H1 (cell line): ENCODE measurements at regions not wholly inside any gene's neighbourhood (a gene's known extent, or its start where the extent isn't known, plus 50 kb on each side); places are given as distances from the start of the nearest gene placed in this dataset.

Experiments
- CTCF ChIA-PET: fragments of 300-600 bp; sonication (Branson Sonifier 250); formaldehyde crosslinking; loops from one replicate; lab custom pipeline; 2021; ENCODE audit not compliant: partially characterized antibody; lab: Charles Lee
- POLR2A ChIA-PET: fragments of 300-600 bp; sonication (Branson Sonifier 250); formaldehyde crosslinking; loops from one replicate; lab custom pipeline; 2021; ENCODE audit warnings: inconsistent platforms; ENCODE audit not compliant: partially characterized antibody; lab: Charles Lee
- DNase-seq, 2 experiments: peaks; one replicate each; pipeline versions ENCODE4 v3.0.0 to v3.0.0-alpha.2; 2010 to 2022; ENCODE audit warnings: low spot score in 2 of 2, low read depth in 1 of 2, mixed read lengths in 1 of 2
- FAIRE-seq: peaks from 2 replicates; lab custom pipeline; 2011; peaks lifted over from hg19 to GRCh38; lab: Jason Lieb, UNC
- H2AFZ ChIP-seq: 2 replicates; pipeline ENCODE4 v1.8.1; 2012; ENCODE audit warnings: low read length, inconsistent platforms
- H2AK5ac ChIP-seq: 2 replicates; pipeline ENCODE4 v1.6.1; 2013; ENCODE audit warnings: low read depth, low read length
- H2BK120ac ChIP-seq: replicated peaks from 2 replicates; pipeline ENCODE3; 2013; ENCODE audit warnings: low read depth, low read length, inconsistent platforms
- H2BK12ac ChIP-seq: 2 replicates; pipeline ENCODE4 v1.6.1; 2013; ENCODE audit warnings: low read depth, low read length
- H2BK15ac ChIP-seq: 2 replicates; pipeline ENCODE4 v1.6.1; 2013; ENCODE audit warnings: low read length
- H2BK20ac ChIP-seq: 2 replicates; pipeline ENCODE4 v1.6.1; 2013; ENCODE audit warnings: low read length
- H2BK5ac ChIP-seq: 2 replicates; pipeline ENCODE4 v1.6.1; 2013; ENCODE audit warnings: low read depth, low read length
- H3K14ac ChIP-seq: 2 replicates; pipeline ENCODE4 v1.6.1; 2013; ENCODE audit warnings: inconsistent platforms; ENCODE audit not compliant: insufficient read length
- H3K18ac ChIP-seq: 2 replicates; pipeline ENCODE4 v1.6.1; 2013; ENCODE audit warnings: low read length; ENCODE audit errors: extremely low read depth
- H3K23ac ChIP-seq: 2 replicates; pipeline ENCODE4 v1.6.1; 2013; ENCODE audit warnings: inconsistent platforms; ENCODE audit not compliant: insufficient read length
- H3K23me2 ChIP-seq: 2 replicates; pipeline ENCODE4 v1.6.1; 2013; ENCODE audit warnings: low read depth, low read length
- H3K27ac ChIP-seq: 2 replicates; pipeline ENCODE4 v1.6.1; 2011; ENCODE audit warnings: low read depth, low read length, inconsistent platforms
- H3K27me3 ChIP-seq, 4 experiments: replicated peaks in 1 of 4; 1 replicate in 1 of 4; 2 replicates in 3 of 4; pipeline versions ENCODE4 v1.6.1 to v1.8.1; 2011 to 2013; ENCODE audit warnings: low read length in 3 of 4, mild to moderate bottlenecking in 3 of 4, inconsistent platforms in 2 of 4, mixed read lengths in 2 of 4, moderate library complexity in 1 of 4; ENCODE audit not compliant: control insufficient read depth in 3 of 4, insufficient read depth in 3 of 4; ENCODE audit errors: extremely low read depth in 1 of 4
- H3K36me3 ChIP-seq, 4 experiments: 2 replicates each; pipeline versions ENCODE4 v1.6.1 to v1.8.1; 2011 to 2013; ENCODE audit warnings: mild to moderate bottlenecking in 4 of 4, low read length in 3 of 4, moderate library complexity in 2 of 4, control low read depth in 1 of 4, inconsistent platforms in 1 of 4; ENCODE audit not compliant: insufficient read depth in 4 of 4, control insufficient read depth in 2 of 4
- H3K4ac ChIP-seq: replicated peaks from 2 replicates; pipeline ENCODE3; 2013; ENCODE audit warnings: low read length, low read depth, mixed read lengths, inconsistent platforms; ENCODE audit not compliant: insufficient read length
- H3K4me1 ChIP-seq, 4 experiments: replicated peaks in 1 of 4; 1 replicate in 1 of 4; 2 replicates in 3 of 4; pipeline versions ENCODE4 v1.6.1 to v1.8.1; 2011 to 2013; ENCODE audit warnings: low read length in 3 of 4, inconsistent platforms in 2 of 4, mixed read lengths in 1 of 4; ENCODE audit not compliant: insufficient read depth in 4 of 4, control insufficient read depth in 3 of 4
- H3K4me2 ChIP-seq, 2 experiments: 2 replicates each; pipeline versions ENCODE4 v1.6.1 to v1.8.1; 2011 to 2013; ENCODE audit warnings: low read depth in 2 of 2, low read length in 2 of 2, control low read depth in 1 of 2, inconsistent platforms in 1 of 2, mild to moderate bottlenecking in 1 of 2; ENCODE audit not compliant: insufficient read depth in 1 of 2
- H3K4me3 ChIP-seq, 4 experiments: fragments of 200-600, 300-600 bp in 1 of 4; sonication (generic), shearing (Covaris generic), sonication (Bioruptor Twin) in 1 of 4; 2 replicates each; pipeline versions ENCODE4 v1.5.1 to v1.8.1; 2011 to 2016; ENCODE audit warnings: low read length in 4 of 4, low read depth in 3 of 4, control low read depth in 2 of 4, inconsistent platforms in 2 of 4, mild to moderate bottlenecking in 2 of 4, mixed read lengths in 1 of 4, moderate library complexity in 1 of 4; ENCODE audit not compliant: insufficient read depth in 2 of 4; ENCODE audit errors: extremely low read depth in 1 of 4
- H3K56ac ChIP-seq: replicated peaks from 2 replicates; pipeline ENCODE3; 2013; ENCODE audit warnings: low read depth, mild to moderate bottlenecking, mixed read lengths, low read length, inconsistent platforms; ENCODE audit not compliant: insufficient read length
- H3K79me1 ChIP-seq: 2 replicates; pipeline ENCODE4 v1.6.1; 2013; ENCODE audit warnings: low read depth, low read length, control low read depth
- H3K79me2 ChIP-seq, 2 experiments: 2 replicates each; pipeline versions ENCODE4 v1.6.1 to v1.8.1; 2012 to 2013; ENCODE audit warnings: low read length in 2 of 2, mild to moderate bottlenecking in 2 of 2, inconsistent platforms in 1 of 2; ENCODE audit not compliant: insufficient read depth in 2 of 2, control insufficient read depth in 1 of 2
- H3K9ac ChIP-seq, 4 experiments: replicated peaks in 1 of 4; 1 replicate in 1 of 4; 2 replicates in 3 of 4; pipeline versions ENCODE4 v1.6.1 to v1.8.1; 2011 to 2013; ENCODE audit warnings: low read depth in 3 of 4, low read length in 3 of 4, control low read depth in 2 of 4, mild to moderate bottlenecking in 2 of 4, moderate library complexity in 2 of 4, inconsistent platforms in 1 of 4; ENCODE audit errors: extremely low read depth in 1 of 4
- H3K9me3 ChIP-seq, 2 experiments: 2 replicates each; pipeline versions ENCODE4 v1.6.1 to v1.8.1; 2012 to 2013; ENCODE audit warnings: mild to moderate bottlenecking in 2 of 2, moderate library complexity in 2 of 2, control low read depth in 1 of 2, inconsistent platforms in 1 of 2, low read depth in 1 of 2, low read length in 1 of 2, mixed read lengths in 1 of 2; ENCODE audit not compliant: insufficient read depth in 2 of 2
- H4K20me1 ChIP-seq, 2 experiments: replicated peaks in 1 of 2; 2 replicates each; pipeline versions ENCODE3 to v1.8.1; 2011 to 2013; ENCODE audit warnings: inconsistent platforms in 2 of 2, low read length in 2 of 2, mild to moderate bottlenecking in 1 of 2; ENCODE audit not compliant: insufficient read depth in 2 of 2, control insufficient read depth in 1 of 2
- H4K5ac ChIP-seq: 2 replicates; pipeline ENCODE4 v1.6.1; 2013; ENCODE audit warnings: low read length, low read depth, mixed read lengths, inconsistent platforms; ENCODE audit not compliant: insufficient read length
- H4K8ac ChIP-seq: 2 replicates; pipeline ENCODE4 v1.8.0; 2013; ENCODE audit warnings: mild to moderate bottlenecking, moderate library complexity, low read length, inconsistent platforms; ENCODE audit not compliant: insufficient read depth; ENCODE audit errors: extremely low read depth
- H4K91ac ChIP-seq: replicated peaks from 2 replicates; pipeline ENCODE3; 2013; ENCODE audit warnings: low read length, mixed read lengths, inconsistent platforms; ENCODE audit not compliant: insufficient read length
- BACH1 ChIP-seq: IDR thresholded peaks from 2 replicates; pipeline ENCODE4 v1.6.1; 2012; ENCODE audit warnings: low read length, improper control_type of control experiment
- CEBPB ChIP-seq: IDR thresholded peaks from 2 replicates; pipeline ENCODE4 v1.6.1; 2012; ENCODE audit warnings: low read depth, low read length
- NRF1 ChIP-seq: IDR thresholded peaks from 2 replicates; pipeline ENCODE4 v1.6.1; 2011; ENCODE audit warnings: mild to moderate bottlenecking, low read depth, low read length, improper control_type of control experiment
- WGBS, 2 experiments: shearing (Covaris generic) in 1 of 2; methylation state at CpG; one replicate each; pipeline versions ENCODE4 v1.1.6 to v1.1.7; 2013 to 2015; ENCODE audit warnings: low lambda C conversion rate in 2 of 2, mixed read lengths in 2 of 2, inconsistent platforms in 1 of 2, low coverage in 1 of 2, missing lambda C conversion rate in 1 of 2; ENCODE audit not compliant: insufficient replicate concordance in 2 of 2, insufficient coverage in 1 of 2, insufficient read length in 1 of 2; ENCODE audit errors: extremely low coverage in 1 of 2, missing lambda C conversion rate in 1 of 2; 5-methylcytosine and 5-hydroxymethylcytosine counted together
- TF ChIP-seq, protein P1 (sequence below): IDR thresholded peaks from 2 replicates; pipeline ENCODE4 v1.6.1; 2012; ENCODE audit warnings: low read length, inconsistent platforms

DNA sequence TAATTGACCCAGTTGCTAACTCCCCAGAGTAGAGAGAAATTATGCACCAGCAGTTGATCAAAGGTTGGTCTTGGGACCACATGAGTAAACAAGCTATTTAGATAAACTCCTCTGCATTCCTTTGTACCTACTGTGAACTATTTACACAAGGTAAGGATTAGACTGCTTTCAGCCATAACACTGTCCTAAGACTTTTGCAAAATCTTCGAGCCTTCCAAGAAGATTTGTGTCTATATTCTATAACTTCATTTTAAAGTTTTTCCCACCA lies 108.5 kb upstream of the UNC13C start:
- 82% methylated on average over 1 of the region's 1 CpG; no CpG with 5 or more reads in 1 of the 2 experiments for WGBS, 2 experiments
- H2BK12ac ChIP-seq: no peak overlapping the region
- POLR2A ChIA-PET: no interaction called here
- CTCF ChIA-PET: interaction anchor here (0.5 to 1.9 kb wide), 6 partner anchors 9 to 164 kb away, joined by 3 to 11 read pairs (median 3); no protein-coding TSS in a partner anchor
- no peak overlapping the region for H4K91ac ChIP-seq
- no peak overlapping the region for H3K14ac ChIP-seq
- no peaks in the 10 kb centered on the region for H3K79me1 ChIP-seq
- H3K36me3 ChIP-seq: no peaks in the 10 kb centered on the region
- H3K4me3 ChIP-seq: no peak overlapping the region
- H4K20me1 ChIP-seq: no peaks in the 10 kb centered on the region
- no peak overlapping the region for H2AK5ac ChIP-seq
- H3K9ac ChIP-seq: no peak overlapping the region
- H3K4me2 ChIP-seq: no peak overlapping the region
- H3K4ac ChIP-seq: no peak overlapping the region
- H3K4me1 ChIP-seq: no peaks in the 10 kb centered on the region
- no peaks in the 10 kb centered on the region for H3K79me2 ChIP-seq
- no peak overlapping the region for H2BK15ac ChIP-seq
- no peaks in the 10 kb centered on the region for H3K23me2 ChIP-seq
- peaks cover 3 to 20% of the 10 kb centered on the region in 2 experiments; a peak in 2 of 4 replicates for H3K9me3 ChIP-seq
- H3K23ac ChIP-seq: no peak overlapping the region
- no peak overlapping the region for H4K8ac ChIP-seq
- H4K5ac ChIP-seq: no peak overlapping the region
- H2AFZ ChIP-seq: no peak overlapping the region
- no peak overlapping the region for H3K18ac ChIP-seq
- FAIRE-seq (no peak), DNase-seq (no peak)
- no peak overlapping the region for H2BK5ac ChIP-seq
- no peak overlapping the region for H2BK120ac ChIP-seq
- H3K27me3 ChIP-seq: no peaks in the 10 kb centered on the region
- no peak overlapping the region for H3K27ac ChIP-seq
- no peak overlapping the region for H3K56ac ChIP-seq
- H2BK20ac ChIP-seq: no peak overlapping the region
- no peak for TF ChIP-seq NRF1
- no peak for TF ChIP-seq BACH1
- TF ChIP-seq, protein P1, sequence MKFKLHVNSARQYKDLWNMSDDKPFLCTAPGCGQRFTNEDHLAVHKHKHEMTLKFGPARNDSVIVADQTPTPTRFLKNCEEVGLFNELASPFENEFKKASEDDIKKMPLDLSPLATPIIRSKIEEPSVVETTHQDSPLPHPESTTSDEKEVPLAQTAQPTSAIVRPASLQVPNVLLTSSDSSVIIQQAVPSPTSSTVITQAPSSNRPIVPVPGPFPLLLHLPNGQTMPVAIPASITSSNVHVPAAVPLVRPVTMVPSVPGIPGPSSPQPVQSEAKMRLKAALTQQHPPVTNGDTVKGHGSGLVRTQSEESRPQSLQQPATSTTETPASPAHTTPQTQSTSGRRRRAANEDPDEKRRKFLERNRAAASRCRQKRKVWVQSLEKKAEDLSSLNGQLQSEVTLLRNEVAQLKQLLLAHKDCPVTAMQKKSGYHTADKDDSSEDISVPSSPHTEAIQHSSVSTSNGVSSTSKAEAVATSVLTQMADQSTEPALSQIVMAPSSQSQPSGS: no peak
- TF ChIP-seq CEBPB: no peak
